GM12872 (cell line): ENCODE measurements at regions not wholly inside any gene's neighbourhood (a gene's known extent, or its start where the extent isn't known, plus 50 kb on each side); places are given as distances from the start of the nearest gene placed in this dataset.

Experiments
- CTCF ChIP-seq: IDR thresholded peaks from 3 replicates; pipeline ENCODE4 v1.5.1; 2011; ENCODE audit warnings: low read depth, mild to moderate bottlenecking, low read length, moderate library complexity; ENCODE audit not compliant: insufficient read depth

GRCh38 chr9:13513286-13513685, 233.8 kb upstream of the MPDZ start:
- no peak for TF ChIP-seq CTCF

GRCh38 chr9:13508681-13509080, 229.2 kb upstream of the MPDZ start:
- TF ChIP-seq CTCF, result no peak

- TF ChIP-seq CTCF, result no peak
These were observed 228.6 kb upstream of the MPDZ start for GRCh38 chr9:13508086-13508485.

GRCh38 chr9:13505797-13506196, 226.3 kb upstream of the MPDZ start:
- TF ChIP-seq CTCF, result no peak

GRCh38 chr9:13503599-13503998, 224.1 kb upstream of the MPDZ start:
- TF ChIP-seq CTCF, result no peak

- no peak for TF ChIP-seq CTCF
These were observed 223.0 kb upstream of the MPDZ start for GRCh38 chr9:13502484-13502883.

GRCh38 chr9:13501018-13501417, 221.5 kb upstream of the MPDZ start:
- no peak for TF ChIP-seq CTCF

GRCh38 chr9:13500034-13500433, 220.5 kb upstream of the MPDZ start:
- no peak for TF ChIP-seq CTCF
